Left ventricle myocardium superior (tissue), 1 donor: ENCODE measurements at regions not wholly inside any gene's neighbourhood (a gene's known extent, or its start where the extent isn't known, plus 50 kb on each side); places are given as distances from the start of the nearest gene placed in this dataset.

Experiments
- ATAC-seq: fragments of 200-7000 bp; cut with Tn5 transposase; one replicate; pipeline ENCODE4 v1.9.1; 2020; ENCODE audit warnings: mild to moderate bottlenecking, moderate library complexity
- DNase-seq: peaks from one replicate; pipeline ENCODE4 v3.0.0-alpha.2; 2020
- intact Hi-C: fragments of 100-400 bp; cut with micrococcal nuclease; formaldehyde crosslinking; loops from one replicate; pipeline ENCODE4 v1.11.0; 2022
- donor health status: DM: no; HTN: yes; CAD: no; lungs with severe emphysema.

DNA sequence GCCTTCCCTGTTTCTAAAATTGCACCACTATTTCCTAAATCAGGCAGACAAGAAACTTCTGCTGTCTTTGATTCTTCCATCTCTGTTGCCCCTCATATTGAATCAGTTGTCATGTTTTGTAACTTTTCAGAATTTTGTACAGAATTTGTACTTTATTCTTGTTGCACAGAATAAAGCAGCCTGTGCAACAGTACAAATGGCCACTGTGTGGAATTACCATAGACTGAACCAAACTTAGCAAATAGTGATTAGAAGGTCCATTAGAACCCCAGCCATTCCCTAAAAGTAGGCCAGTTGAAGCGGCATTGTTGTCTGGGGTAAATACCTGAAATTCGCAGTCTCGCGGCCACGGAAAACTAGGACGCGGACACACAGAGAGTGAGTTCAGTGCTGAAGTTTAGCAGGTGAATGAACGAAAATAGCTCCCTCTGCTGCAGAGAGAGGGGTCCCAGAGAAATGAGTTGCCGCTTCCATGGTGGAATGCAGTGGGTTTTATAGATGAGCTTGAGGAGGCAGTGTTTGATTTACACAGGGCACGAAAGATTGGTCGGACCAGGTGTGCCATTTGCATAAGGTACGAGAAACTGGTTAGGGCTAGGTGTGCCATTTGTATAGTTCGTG, 71.8 kb downstream of the C4orf33 start:
- ATAC-seq (no peak), DNase-seq (peak; percentile 18)
- intact Hi-C loops = no loop called here

DNA sequence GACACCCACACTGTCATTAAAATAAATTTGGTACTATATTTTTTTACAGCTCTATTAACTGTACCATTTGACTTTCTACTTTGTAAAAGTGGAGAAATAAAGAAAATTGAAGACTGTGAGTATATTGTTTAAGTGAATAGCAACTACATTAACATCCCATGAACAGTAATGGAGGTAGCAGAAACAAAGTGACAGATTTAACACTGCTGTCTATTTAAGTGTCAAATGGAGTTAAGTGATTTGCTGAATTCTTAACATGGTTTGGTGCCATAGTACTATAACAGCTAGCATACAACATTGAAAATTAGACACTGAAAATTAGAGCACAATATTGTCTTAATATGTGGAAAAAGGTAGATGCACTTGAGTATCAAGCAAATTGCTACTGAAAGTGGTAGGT, 76.2 kb downstream of the C4orf33 start:
- no peak for DNase-seq
- intact Hi-C loops = no loop called here
- ATAC-seq = no peak

DNA sequence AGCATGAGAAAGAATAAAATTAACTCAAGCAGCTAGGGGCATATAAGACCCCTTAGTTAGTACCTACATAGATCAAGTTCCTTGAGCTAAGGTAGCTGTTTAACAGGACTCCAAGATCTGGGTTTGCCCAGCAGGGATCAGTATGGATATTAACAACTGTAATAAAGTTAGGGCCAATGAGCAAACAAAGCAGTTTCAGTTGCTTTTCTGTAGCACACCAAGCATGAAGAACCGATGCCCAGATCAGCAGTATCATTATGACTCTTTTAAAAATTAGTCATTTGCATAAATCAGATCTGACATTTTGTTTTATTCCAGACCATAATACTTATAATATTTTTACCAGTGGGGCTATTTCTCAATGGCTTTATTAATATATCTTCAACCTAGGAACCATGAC, 80.9 kb downstream of the C4orf33 start:
- intact Hi-C loops = no loop called here
- DNase-seq (no peak), ATAC-seq (no peak)

DNA sequence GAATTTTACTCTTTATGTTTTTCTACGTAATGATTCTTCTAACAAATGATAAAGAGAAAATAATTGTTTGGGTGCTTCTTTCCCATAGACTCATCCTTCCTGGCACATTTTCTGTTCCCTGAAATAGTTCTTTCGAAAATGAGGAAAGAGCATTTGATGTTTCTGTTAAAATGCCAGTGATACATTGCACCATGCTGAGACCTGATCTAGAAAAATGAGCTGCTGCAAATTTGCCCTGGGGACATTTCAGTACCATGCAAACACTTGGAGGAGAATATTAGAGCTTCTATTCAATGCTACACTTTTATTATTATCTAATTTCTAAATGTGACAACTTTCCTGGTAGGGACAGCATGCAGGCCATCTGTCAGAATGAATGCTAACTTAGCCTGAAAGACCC, 83.3 kb downstream of the C4orf33 start:
- ATAC-seq = no peak
- intact Hi-C loops = no loop called here
- DNase-seq = no peak

GRCh38 chr4:129189630-129190029, 93.7 kb downstream of the C4orf33 start:
- intact Hi-C loops = no loop called here
- no peak for DNase-seq
- ATAC-seq = no peak

DNA sequence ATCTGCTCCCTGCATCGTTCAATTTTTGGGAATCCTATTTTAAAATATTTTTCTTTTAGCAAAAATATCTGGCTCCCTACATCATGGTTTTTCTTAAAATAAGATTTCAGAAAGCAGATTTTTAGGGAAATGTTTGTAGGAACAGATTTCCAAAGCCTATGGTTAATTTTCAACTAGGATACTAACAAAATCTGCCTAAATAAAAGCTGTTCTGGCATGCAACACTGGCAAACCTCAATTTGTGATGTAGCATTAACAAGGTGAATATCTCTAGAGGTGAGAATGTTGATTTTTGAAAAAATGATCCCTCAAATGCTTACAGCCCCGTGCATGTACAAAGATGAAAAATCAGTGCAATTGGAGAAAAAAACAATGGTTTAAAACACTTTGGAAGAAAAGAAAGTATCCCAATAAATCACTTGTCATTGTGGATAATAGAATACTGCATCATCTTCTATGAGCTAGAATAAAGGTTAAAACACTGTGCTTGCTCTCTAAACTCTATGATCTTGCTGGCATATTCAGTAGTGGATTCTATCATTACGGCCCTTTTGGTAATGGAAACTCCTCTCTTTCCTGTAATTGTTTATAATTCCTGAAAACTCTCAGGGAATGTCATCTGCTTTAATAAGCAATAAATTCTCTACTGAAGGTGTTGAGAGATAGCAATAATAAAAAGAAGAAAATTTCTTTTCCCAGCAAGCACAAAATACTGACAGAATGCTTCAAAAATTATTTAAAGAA, 97.6 kb downstream of the C4orf33 start:
- intact Hi-C loops = no loop called here
- DNase-seq = no peak
- ATAC-seq = no peak

DNA sequence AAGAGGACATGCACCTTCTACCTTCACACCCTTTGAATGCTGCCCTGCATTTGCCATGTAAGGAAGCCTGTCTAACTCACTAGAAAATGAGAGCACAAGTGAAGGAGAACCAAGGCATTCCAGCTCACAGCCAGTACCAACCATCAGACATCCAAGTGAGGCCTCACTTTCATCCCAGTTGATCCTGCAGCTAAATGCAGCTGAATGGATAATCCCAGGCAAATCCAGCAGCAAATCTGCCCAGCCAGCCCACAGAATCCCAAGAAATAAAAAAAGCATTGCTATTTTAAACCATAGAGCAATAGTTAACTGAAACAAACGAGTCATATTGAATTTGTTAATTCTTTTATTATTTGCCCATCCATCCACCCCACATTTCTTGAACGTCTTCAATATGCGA, 112.5 kb downstream of the C4orf33 start:
- no peak for DNase-seq
- intact Hi-C loops = no loop called here
- ATAC-seq = no peak

GRCh38 chr4:129213692-129214091, 117.7 kb downstream of the C4orf33 start:
- DNase-seq (no peak), ATAC-seq (peak; percentile 94)
- intact Hi-C loops = no loop called here

- ATAC-seq (peak; percentile 78), DNase-seq (no peak)
- intact Hi-C loops = no loop called here
Observed at GRCh38 chr4:129218360-129218759, 122.4 kb downstream of the C4orf33 start.

DNA sequence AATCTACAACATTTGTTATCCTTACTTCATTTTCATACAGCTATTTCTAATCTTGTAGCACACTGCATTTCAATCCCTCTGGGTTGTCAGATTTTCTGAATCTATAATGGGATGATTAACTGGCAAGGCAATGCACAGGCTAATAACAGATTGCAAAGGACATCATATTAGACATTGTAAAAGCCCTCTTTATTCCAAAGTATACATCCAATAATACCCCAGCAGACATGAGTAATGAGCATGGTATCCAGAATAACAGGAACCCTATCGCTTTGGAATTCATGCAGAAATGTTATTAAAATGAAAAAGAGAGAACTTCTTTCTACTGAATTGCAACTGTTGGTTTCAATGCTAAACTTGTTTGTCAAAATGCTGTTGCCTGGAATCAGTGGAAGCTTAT, 122.9 kb downstream of the C4orf33 start:
- intact Hi-C loops = no loop called here
- no peak for ATAC-seq
- DNase-seq = no peak

DNA sequence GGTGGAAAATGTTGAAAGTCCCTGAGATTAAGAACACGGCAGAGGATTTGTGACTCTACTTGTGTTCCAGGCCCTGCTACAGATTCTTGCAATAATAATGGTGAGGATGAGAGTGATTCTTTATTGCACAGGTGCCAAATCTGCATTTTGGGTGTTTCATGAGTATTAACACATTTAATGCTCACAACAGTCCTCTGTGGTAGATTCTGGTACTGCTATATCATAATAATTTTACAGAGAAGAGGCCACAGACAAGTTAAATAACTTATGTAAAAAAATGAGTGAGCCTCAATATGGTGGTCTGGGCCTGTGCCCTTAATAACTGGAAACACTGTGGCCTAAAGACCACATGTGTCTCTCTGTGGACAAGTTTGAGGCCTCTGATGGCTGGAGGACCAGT, 124.3 kb downstream of the C4orf33 start:
- intact Hi-C loops = no loop called here

GRCh38 chr4:129223945-129224344, 128.0 kb downstream of the C4orf33 start:
- intact Hi-C loops = no loop called here
- DNase-seq (no peak), ATAC-seq (no peak)

More for the DNA sequence above, 124.3 kb downstream of the C4orf33 start:
- no peak for ATAC-seq
- DNase-seq = no peak

DNA sequence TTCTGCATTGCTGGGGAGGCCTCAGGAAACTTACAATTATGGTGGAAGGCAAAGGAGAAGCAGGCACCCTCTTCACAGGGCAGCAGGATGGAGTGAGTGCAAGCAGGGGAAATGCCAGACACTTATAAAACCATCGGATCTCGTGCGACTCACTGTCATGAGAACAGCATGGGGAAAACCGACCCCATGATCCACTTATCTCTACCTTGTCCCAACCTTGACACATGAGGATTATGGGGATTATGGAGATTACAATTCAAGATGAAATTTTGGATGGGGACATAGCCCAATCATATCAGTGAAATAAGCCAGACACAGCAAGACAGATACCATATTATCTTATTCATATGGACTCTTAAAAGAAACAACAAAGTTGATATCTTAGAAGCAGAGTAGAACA, 134.9 kb downstream of the C4orf33 start:
- ATAC-seq (no peak), DNase-seq (no peak)
- intact Hi-C loops = no loop called here

GRCh38 chr4:129231945-129232588, 136.1 kb downstream of the C4orf33 start:
- no peak for DNase-seq
- no peak for ATAC-seq
- intact Hi-C loops = no loop called here

GRCh38 chr4:129232589-129233337, 136.8 kb downstream of the C4orf33 start:
- intact Hi-C loops = no loop called here
- DNase-seq (no peak), ATAC-seq (no peak)

DNA sequence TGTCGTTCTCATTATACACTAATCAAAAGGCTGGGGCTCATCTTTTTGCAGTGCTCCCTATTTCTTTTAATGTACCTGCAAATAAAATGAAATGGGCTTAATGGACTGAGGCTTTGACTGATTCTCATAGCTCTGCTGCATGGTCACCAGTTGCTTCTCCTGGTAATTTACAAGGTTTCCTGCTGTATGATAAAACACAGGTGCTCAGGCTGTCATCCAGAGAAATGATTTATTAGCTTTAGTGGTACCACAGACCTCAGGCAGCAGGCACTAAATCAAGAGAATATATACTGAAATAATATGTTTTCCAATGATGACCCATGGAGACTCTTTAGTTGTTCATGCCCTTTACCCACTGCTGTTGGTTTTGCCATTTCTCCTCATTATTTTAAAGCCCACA, 137.7 kb downstream of the C4orf33 start:
- no peak for ATAC-seq
- intact Hi-C loops = no loop called here
- no peak for DNase-seq

GRCh38 chr4:129236351-129236750, 140.4 kb downstream of the C4orf33 start:
- ATAC-seq (no peak), DNase-seq (no peak)
- intact Hi-C loops = no loop called here

- intact Hi-C loops = no loop called here
- DNase-seq (peak; percentile 38), ATAC-seq (peak; percentile 79)
Observed at GRCh38 chr4:129239088-129239487, 143.1 kb downstream of the C4orf33 start.

DNA sequence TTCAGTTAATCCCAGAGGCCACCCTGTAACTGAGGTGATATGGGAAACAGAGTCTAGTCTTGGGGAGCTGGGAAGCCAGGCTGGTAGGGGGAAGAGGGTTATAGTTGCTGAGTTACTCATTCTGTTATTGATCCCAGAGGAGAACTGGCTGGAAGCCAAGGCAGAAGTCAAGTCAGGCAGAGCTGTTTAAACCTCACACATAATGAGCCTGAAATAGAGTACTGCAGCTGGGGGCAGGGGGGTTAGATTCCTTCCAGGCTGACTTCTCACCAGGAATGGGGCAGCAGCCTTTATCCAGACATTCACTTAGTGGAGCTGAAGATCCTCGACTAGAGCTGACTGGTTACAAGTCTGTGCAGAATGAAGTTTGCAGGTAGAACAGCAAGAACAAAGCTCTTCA, 144.9 kb downstream of the C4orf33 start:
- intact Hi-C loops = no loop called here
- DNase-seq (no peak), ATAC-seq (no peak)

GRCh38 chr4:129246145-129246544, 150.2 kb downstream of the C4orf33 start:
- intact Hi-C loops = no loop called here
- ATAC-seq (no peak), DNase-seq (no peak)
